ENCODE measurements at regions not wholly inside any gene's neighbourhood (a gene's known extent, or its start where the extent isn't known, plus 50 kb on each side); places are given as distances from the start of the nearest gene placed in this dataset.

DNA sequence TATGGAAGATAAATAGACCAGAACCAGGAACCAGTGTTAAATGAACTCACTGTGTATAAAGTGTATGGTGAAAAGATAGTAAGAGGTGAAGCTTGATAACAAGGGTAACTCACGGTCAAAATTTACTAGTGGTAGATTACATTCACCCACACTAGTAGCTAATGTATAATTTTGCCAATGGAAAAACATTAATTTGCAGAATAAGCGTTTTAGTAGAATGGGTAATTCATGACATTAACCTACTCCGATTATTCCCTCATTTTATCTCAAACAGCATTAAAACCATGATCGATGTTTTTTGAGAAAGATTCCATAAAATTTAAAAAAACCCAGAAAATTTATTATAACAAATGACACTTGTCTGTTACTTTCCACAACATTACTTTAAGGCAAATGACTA lies 57.7 kb upstream of the PPP1R3A start:
- no peak for FAIRE-seq
- TF ChIP-seq TAF1 (IDR thresholded peaks at IDR 0.05; ENCODE audit: borderline replicate concordance, low read depth, low read length), result no peak
- DNase-seq (ENCODE audit: insufficient read length), result no peak

DNA sequence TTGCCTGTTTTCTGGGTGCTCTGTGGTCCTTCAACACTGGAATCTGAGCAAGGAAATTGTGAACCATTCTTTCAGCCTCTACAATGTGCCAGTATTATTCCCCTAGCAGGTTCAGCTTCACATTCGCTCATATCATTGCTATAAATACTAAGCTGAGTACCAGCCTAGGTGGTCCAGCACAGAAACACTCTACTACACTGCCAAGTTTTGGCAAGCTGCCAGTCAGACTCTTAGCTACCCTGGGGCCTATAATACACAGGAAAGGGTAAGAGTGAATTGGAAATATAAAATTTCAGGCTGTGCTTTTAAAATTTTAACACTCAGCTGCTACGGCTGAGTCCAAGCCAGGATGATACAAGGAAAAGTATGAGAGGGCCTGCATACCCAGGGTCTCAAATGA lies 49.9 kb upstream of the PPP1R3A start:
- TF ChIP-seq POLR2A (IDR thresholded peaks at IDR 0.05; ENCODE audit: low read depth, low read length), result no peak
- TF ChIP-seq POLR2AphosphoS5 (IDR thresholded peaks at IDR 0.05; ENCODE audit: low read depth, low read length), result no peak
- no peak for TF ChIP-seq TAF1 (IDR thresholded peaks at IDR 0.05; ENCODE audit: borderline replicate concordance, low read depth, low read length)
- DNase-seq (ENCODE audit: insufficient read length), result no peak
- no peak for FAIRE-seq
